GM21390 (cell line): ENCODE measurements at regions not wholly inside any gene's neighbourhood (a gene's known extent, or its start where the extent isn't known, plus 50 kb on each side); places are given as distances from the start of the nearest gene placed in this dataset.
"Not testable (repeated sequence)": the region's sequence is repeated elsewhere in the genome, so short reads cannot be mapped to it uniquely, and the experiment has no call there.

ENCODE experiments used
- ATAC-seq: cut with Tn5 transposase; IDR thresholded peaks from one replicate; pipeline ENCODE4 v1.9.1; 2021; ENCODE audit not compliant: unreplicated experiment

GRCh38 chr5:99083197-99083596 is 154.4 kb upstream of the CHD1 start:
- no peak for ATAC-seq

GRCh38 chr5:99081711-99082110 is 152.9 kb upstream of the CHD1 start:
- ATAC-seq = no peak

GRCh38 chr5:99076723-99077640 is 148.2 kb upstream of the CHD1 start:
- peak; percentile 94 for ATAC-seq

- ATAC-seq = no peak
These were observed 144.0 kb upstream of the CHD1 start for GRCh38 chr5:99072846-99073245.

GRCh38 chr5:99070822-99071221 is 142.0 kb upstream of the CHD1 start:
- ATAC-seq = no peak

GRCh38 chr5:99070362-99070761 is 141.6 kb upstream of the CHD1 start:
- ATAC-seq = no peak

GRCh38 chr5:99068944-99069650 is 140.3 kb upstream of the CHD1 start:
- ATAC-seq = peak; percentile 92

GRCh38 chr5:99063737-99064136 is 134.9 kb upstream of the CHD1 start:
- no peak for ATAC-seq

- no peak for ATAC-seq
These were observed 132.9 kb upstream of the CHD1 start for GRCh38 chr5:99061711-99062110.

- ATAC-seq = no peak
These were observed 132.5 kb upstream of the CHD1 start for GRCh38 chr5:99061299-99061698.

- ATAC-seq = peak; percentile 63
These were observed 131.8 kb upstream of the CHD1 start for GRCh38 chr5:99060306-99061261.

GRCh38 chr5:99059685-99060084 is 130.9 kb upstream of the CHD1 start:
- ATAC-seq = peak; percentile 73

GRCh38 chr5:99058466-99058865 is 129.7 kb upstream of the CHD1 start:
- ATAC-seq = no peak

GRCh38 chr5:99054972-99055371 is 126.2 kb upstream of the CHD1 start:
- ATAC-seq = peak; percentile 57

- ATAC-seq = no peak
These were observed 117.1 kb upstream of the CHD1 start for GRCh38 chr5:99045871-99046270.

GRCh38 chr5:99043257-99043656 is 114.5 kb upstream of the CHD1 start:
- not testable (repeated sequence) for ATAC-seq

GRCh38 chr5:99037668-99038067 is 108.9 kb upstream of the CHD1 start:
- ATAC-seq = no peak

- no peak for ATAC-seq
These were observed 107.1 kb upstream of the CHD1 start for GRCh38 chr5:99035942-99036341.

GRCh38 chr5:99034336-99034735 is 105.5 kb upstream of the CHD1 start:
- no peak for ATAC-seq

- ATAC-seq = peak; percentile 15
These were observed 104.5 kb upstream of the CHD1 start for GRCh38 chr5:99033014-99033900.
